Activated T-cell treated with anti-CD3 and anti-CD28 coated beads, Interleukin-2, amount 50 U/mL, for 24 hours (primary cell): ENCODE measurements at regions not wholly inside any gene's neighbourhood (a gene's known extent, or its start where the extent isn't known, plus 50 kb on each side); places are given as distances from the start of the nearest gene placed in this dataset.

Experiments used
- DNase-seq: peaks from one replicate; pipeline ENCODE4 v3.0.0-alpha.2; 2020
- H3K27ac Mint-ChIP-seq: 2 replicates; pipeline ENCODE4 v1.8.0; 2020; ENCODE audit warnings: mild to moderate bottlenecking, mixed read lengths
- H3K27me3 Mint-ChIP-seq: 2 replicates; pipeline ENCODE4 v1.8.0; 2020; ENCODE audit warnings: mixed read lengths
- H3K36me3 Mint-ChIP-seq: 2 replicates; pipeline ENCODE4 v1.8.0; 2020; ENCODE audit warnings: low read depth, mixed read lengths
- H3K4me1 Mint-ChIP-seq: 2 replicates; pipeline ENCODE4 v1.8.0; 2020; ENCODE audit warnings: low read depth, mixed read lengths
- H3K4me3 Mint-ChIP-seq: 2 replicates; pipeline ENCODE4 v1.8.0; 2020; ENCODE audit warnings: mild to moderate bottlenecking, moderate library complexity, mixed read lengths
- H3K9me3 Mint-ChIP-seq: 2 replicates; pipeline ENCODE4 v1.8.0; 2020; ENCODE audit warnings: mixed read lengths

DNA sequence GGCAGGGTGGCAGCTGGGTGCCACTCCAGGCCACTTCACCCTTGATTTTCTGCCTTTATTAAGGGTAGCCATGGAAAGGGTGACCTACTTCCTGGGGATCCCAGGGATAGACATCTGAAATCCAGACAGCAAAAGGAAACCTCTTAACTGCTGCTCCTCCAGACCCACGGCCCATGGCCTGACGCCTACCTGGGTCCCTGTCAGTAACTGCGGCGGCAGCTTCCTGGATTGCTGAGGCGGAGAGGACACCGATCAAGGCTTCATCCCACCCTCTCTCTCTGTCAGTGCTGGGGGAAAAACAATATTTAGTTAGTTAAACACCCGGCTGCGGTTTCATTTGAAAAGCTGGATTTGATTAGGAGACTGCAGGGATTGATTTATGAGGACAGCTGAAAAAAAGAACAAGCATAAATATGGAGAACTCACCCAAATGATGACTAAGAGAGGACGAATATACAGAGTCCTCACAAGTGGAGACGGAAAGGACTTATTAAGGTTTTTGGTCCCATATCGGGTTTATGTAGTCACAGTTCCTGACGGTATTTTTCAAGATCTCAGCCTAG is 158.7 kb upstream of the KLF4 start:
- Mint-ChIP-seq H3K36me3 (no peaks in the 10 kb centered on the region), H3K4me3 (no peak overlapping the region), H3K27me3 (peaks cover under 1% of the 10 kb centered on the region), H3K27ac (no peak overlapping the region), H3K9me3 (no peaks in the 10 kb centered on the region), H3K4me1 (no peaks in the 10 kb centered on the region)
- DNase-seq, result no peak

- no peak overlapping the region for H3K27ac Mint-ChIP-seq
- H3K9me3 Mint-ChIP-seq, result no peaks in the 10 kb centered on the region
- no peaks in the 10 kb centered on the region for H3K4me1 Mint-ChIP-seq
- no peak overlapping the region for H3K4me3 Mint-ChIP-seq
- DNase-seq, result no peak
- peaks cover 3% of the 10 kb centered on the region for H3K27me3 Mint-ChIP-seq
- no peaks in the 10 kb centered on the region for H3K36me3 Mint-ChIP-seq
Measured at GRCh38 chr9:107647611-107648010, 158.0 kb upstream of the KLF4 start.

- no peaks in the 10 kb centered on the region for H3K36me3 Mint-ChIP-seq
- no peaks in the 10 kb centered on the region for H3K9me3 Mint-ChIP-seq
- no peak overlapping the region for H3K27ac Mint-ChIP-seq
- peaks cover 7% of the 10 kb centered on the region for H3K27me3 Mint-ChIP-seq
- H3K4me3 Mint-ChIP-seq, result no peak overlapping the region
- H3K4me1 Mint-ChIP-seq, result no peaks in the 10 kb centered on the region
- DNase-seq, result no peak
Measured at GRCh38 chr9:107647141-107647540, 157.6 kb upstream of the KLF4 start.

GRCh38 chr9:107645464-107645833 is 155.9 kb upstream of the KLF4 start:
- H3K4me1 Mint-ChIP-seq, result no peaks in the 10 kb centered on the region

DNA sequence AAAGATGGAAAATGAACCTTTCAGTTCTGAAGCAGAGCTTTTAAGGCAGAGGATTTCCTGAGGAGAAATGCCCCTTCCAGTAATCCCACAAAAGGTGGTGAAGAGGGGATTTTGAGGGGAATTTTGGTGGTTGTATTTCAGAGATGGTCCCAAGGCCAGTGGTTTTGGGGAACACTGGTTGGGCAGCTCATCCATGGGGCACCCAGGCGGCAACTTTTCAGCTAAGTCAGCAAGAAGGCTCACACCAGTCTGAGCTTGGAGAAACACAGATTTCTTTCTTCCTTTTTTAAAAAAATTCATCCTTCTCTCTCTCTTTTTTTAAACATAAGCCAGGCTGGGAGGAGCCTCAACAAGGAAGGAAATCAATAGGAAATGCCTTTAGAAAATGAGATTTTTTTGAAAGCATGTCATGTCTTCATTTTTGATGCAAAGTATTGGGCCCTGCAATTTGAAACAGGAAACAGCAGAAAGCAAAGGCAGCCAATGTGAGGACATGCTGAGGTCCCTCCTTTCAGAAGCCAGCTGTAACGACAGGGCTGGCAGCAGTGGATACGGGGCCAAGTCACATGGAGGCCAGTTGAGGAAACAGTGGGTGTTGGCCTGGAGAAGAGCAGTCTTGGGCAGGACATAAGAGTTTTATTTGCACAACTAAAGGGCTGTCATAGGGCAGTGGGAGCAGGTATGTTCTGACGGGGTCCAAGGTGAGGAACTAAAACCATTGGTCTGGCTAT is 155.3 kb upstream of the KLF4 start:
- no peaks in the 10 kb centered on the region for H3K9me3 Mint-ChIP-seq
- H3K27me3 Mint-ChIP-seq, result peaks cover 19% of the 10 kb centered on the region
- no peak for DNase-seq
- no peak overlapping the region for H3K27ac Mint-ChIP-seq
- H3K36me3 Mint-ChIP-seq, result no peaks in the 10 kb centered on the region
- H3K4me3 Mint-ChIP-seq, result no peak overlapping the region
- H3K4me1 Mint-ChIP-seq, result no peaks in the 10 kb centered on the region

More at GRCh38 chr9:107645464-107645833, 155.9 kb upstream of the KLF4 start:
- H3K27ac Mint-ChIP-seq, result no peak overlapping the region
- H3K4me3 Mint-ChIP-seq, result no peak overlapping the region
- no peak for DNase-seq
- no peaks in the 10 kb centered on the region for H3K9me3 Mint-ChIP-seq
- peaks cover 14% of the 10 kb centered on the region for H3K27me3 Mint-ChIP-seq
- H3K36me3 Mint-ChIP-seq, result no peaks in the 10 kb centered on the region

GRCh38 chr9:107639426-107639825 is 149.9 kb upstream of the KLF4 start:
- no peak for DNase-seq
- Mint-ChIP-seq H3K27me3 (peaks cover 62% of the 10 kb centered on the region), H3K36me3 (no peaks in the 10 kb centered on the region), H3K4me3 (no peak overlapping the region), H3K4me1 (peaks cover 7% of the 10 kb centered on the region), H3K9me3 (no peaks in the 10 kb centered on the region), H3K27ac (no peak overlapping the region)

DNA sequence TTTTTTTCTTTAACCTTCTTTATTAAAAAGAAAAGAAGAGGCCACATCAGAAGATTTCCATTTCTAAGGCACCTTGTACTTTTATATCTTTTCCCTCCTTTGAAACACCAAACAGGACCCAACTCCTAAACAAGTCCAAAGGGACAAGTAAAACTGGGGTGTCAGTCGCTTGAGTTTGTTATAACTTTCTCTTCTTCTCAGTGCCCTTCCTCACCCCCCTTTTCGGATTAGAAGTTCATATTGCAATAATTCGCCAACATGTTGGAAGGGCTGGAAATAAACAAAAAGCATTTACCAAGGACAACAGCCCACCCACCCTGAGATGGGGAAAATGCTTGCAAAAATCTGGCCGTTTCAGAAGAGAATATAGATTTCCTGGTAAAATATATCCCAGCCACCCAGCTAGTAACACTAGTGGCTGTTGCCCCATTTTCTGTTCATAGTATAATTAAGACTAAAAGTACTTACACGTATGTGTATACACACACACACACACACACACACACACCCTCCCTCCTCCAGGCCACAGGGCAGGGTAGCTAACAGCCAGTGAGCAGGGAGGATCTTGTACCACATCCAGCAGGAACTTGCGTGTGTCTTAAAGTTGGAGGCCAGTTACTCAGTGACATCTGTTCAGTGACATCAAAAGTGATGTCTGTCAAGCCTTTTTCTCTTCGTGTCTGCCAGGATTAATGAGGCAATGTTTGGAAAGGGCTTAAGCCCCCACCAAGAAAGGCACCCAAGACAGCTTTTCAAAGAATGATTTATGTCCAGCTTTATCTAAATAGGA is 149.1 kb upstream of the KLF4 start:
- no peak for DNase-seq
- Mint-ChIP-seq H3K4me3 (peak overlapping the region; percentile 43), H3K36me3 (no peaks in the 10 kb centered on the region), H3K27ac (no peak overlapping the region), H3K9me3 (no peaks in the 10 kb centered on the region), H3K4me1 (peaks cover 7% of the 10 kb centered on the region), H3K27me3 (peaks cover 62% of the 10 kb centered on the region)

DNA sequence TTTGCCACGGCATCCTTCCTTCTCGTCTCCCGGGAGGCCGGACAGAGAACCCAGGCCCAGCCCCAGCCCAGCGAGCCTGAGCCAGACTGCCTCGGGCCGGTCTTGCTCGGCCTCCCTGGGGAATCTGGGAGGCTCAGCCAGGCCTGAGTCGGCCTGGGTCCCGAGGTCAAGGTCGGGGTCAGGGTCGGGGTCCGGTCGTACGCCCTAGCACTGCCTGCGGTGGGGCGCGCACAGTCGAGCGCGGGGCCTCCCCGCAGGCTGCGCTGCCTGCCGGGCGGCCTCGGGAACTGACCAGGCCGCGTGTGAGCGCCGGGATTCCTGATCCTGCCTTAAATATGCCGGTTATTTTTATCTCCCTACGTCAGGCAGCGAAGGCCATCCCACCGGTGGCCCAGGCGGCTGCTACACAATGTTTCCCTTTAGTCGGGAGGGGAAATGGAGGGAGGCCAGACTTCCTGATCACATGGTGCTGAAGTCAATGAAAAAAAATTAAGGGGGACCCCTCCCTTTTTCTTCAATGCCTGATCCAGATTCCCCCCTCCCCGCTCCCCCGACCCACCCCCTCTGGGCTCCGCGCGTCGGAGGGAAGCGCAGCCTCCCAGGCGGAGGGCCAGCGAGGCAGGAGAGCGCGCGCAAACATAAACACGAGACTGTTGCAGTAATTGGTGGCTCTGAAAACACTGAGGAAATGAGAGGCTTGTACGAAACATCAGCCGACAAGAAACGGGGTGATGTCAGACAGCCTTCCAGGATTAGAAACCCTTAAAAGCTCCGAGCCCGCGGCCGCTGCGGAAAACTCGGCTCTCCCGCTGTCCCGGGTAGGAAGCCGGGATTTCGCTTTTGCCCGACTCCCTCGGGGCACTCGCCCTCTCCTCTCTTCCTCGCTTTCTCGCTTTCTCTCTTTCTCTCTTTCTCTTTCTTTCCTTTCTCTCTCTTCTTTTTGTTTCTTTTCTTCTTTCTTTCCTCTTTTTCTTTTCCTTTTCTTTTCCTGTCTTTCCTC is 148.2 kb upstream of the KLF4 start:
- Mint-ChIP-seq H3K27me3 (peaks cover 60% of the 10 kb centered on the region), H3K9me3 (no peaks in the 10 kb centered on the region), H3K4me3 (no peak overlapping the region), H3K4me1 (peaks cover 7% of the 10 kb centered on the region), H3K27ac (no peak overlapping the region), H3K36me3 (no peaks in the 10 kb centered on the region)
- no peak for DNase-seq

- Mint-ChIP-seq H3K36me3 (no peaks in the 10 kb centered on the region), H3K4me1 (peaks cover 7% of the 10 kb centered on the region), H3K9me3 (no peaks in the 10 kb centered on the region), H3K4me3 (no peak overlapping the region), H3K27ac (no peak overlapping the region), H3K27me3 (peaks cover 54% of the 10 kb centered on the region)
- DNase-seq, result no peak
Measured at GRCh38 chr9:107636571-107637381, 147.2 kb upstream of the KLF4 start.

DNA sequence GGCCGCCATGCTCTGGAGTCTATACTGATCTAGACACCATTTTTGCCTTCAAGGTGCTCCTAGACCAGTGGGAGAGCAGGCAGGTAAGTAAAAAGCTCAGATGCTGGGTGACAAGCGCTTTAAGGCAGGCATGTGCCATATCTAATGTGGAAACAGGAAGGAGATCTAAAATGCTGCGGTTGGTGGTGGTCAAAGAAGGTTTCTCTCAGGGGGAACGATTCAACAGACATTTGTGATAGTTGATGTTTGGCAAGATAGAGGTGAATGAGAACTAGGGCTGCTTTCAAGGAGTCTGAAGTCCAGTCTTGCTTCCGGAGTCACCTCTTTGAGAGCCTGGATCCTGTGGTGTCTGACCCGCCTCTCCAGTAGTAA is 146.2 kb upstream of the KLF4 start:
- Mint-ChIP-seq H3K27me3 (peaks cover 51% of the 10 kb centered on the region), H3K36me3 (no peaks in the 10 kb centered on the region), H3K27ac (no peak overlapping the region), H3K4me3 (no peak overlapping the region), H3K4me1 (peaks cover 7% of the 10 kb centered on the region), H3K9me3 (no peaks in the 10 kb centered on the region)
- no peak for DNase-seq

- Mint-ChIP-seq H3K36me3 (no peaks in the 10 kb centered on the region), H3K27me3 (peaks cover 45% of the 10 kb centered on the region), H3K9me3 (no peaks in the 10 kb centered on the region), H3K4me1 (peaks cover 7% of the 10 kb centered on the region), H3K27ac (no peak overlapping the region), H3K4me3 (no peak overlapping the region)
- no peak for DNase-seq
Measured at GRCh38 chr9:107635101-107635802, 145.7 kb upstream of the KLF4 start.

- no peaks in the 10 kb centered on the region for H3K9me3 Mint-ChIP-seq
Measured at GRCh38 chr9:107633406-107633805, 143.8 kb upstream of the KLF4 start.

GRCh38 chr9:107632661-107633060 is 143.1 kb upstream of the KLF4 start:
- no peak overlapping the region for H3K4me3 Mint-ChIP-seq
- no peak overlapping the region for H3K27ac Mint-ChIP-seq
- peaks cover 22% of the 10 kb centered on the region for H3K27me3 Mint-ChIP-seq
- H3K9me3 Mint-ChIP-seq, result no peaks in the 10 kb centered on the region
- no peaks in the 10 kb centered on the region for H3K4me1 Mint-ChIP-seq
- no peak for DNase-seq
- H3K36me3 Mint-ChIP-seq, result no peaks in the 10 kb centered on the region

More at GRCh38 chr9:107633406-107633805, 143.8 kb upstream of the KLF4 start:
- H3K27ac Mint-ChIP-seq, result no peak overlapping the region
- DNase-seq, result no peak
- peaks cover 1% of the 10 kb centered on the region for H3K4me1 Mint-ChIP-seq
- H3K4me3 Mint-ChIP-seq, result no peak overlapping the region
- H3K36me3 Mint-ChIP-seq, result no peaks in the 10 kb centered on the region
- H3K27me3 Mint-ChIP-seq, result peaks cover 28% of the 10 kb centered on the region
